Right lobe of liver (tissue), 6 donors: ENCODE measurements at regions not wholly inside any gene's neighbourhood (a gene's known extent, or its start where the extent isn't known, plus 50 kb on each side); places are given as distances from the start of the nearest gene placed in this dataset.

Experiments used
- ATAC-seq, 4 donors: fragments of 200-7000 bp; cut with Tn5 transposase; one replicate each; pipeline ENCODE4 v1.9.1; 2020; ENCODE audit warnings: mild to moderate bottlenecking in 4 of 4, moderate library complexity in 4 of 4
- DNase-seq, 3 donors: peaks; one replicate each; pipeline ENCODE4 v3.0.0-alpha.2; 2020
- H3K27ac ChIP-seq, 3 donors: fragments of 200-600 bp; one replicate each; pipeline ENCODE4 v1.8.0; 2022
- H3K27me3 ChIP-seq, 2 donors: fragments of 200-600 bp; one replicate each; pipeline ENCODE4 v1.8.0; 2022
- H3K36me3 ChIP-seq, 4 donors: fragments of 200-600 bp; sonication (generic) in 1 of 4; one replicate each; pipeline versions ENCODE4 v1.5.1 to v1.8.0; 2017 to 2022; ENCODE audit warnings: control low read depth in 1 of 4
- H3K4me1 ChIP-seq, 4 donors: fragments of 200-600 bp; sonication (generic) in 1 of 4; one replicate each; pipeline versions ENCODE4 v1.5.1 to v1.8.0; 2017 to 2022; ENCODE audit warnings: control low read depth in 1 of 4
- H3K4me3 ChIP-seq, 3 donors: fragments of 200-600 bp; one replicate each; pipeline ENCODE4 v1.8.0; 2022
- H3K9me3 ChIP-seq, 4 donors: fragments of 200-600 bp; sonication (generic) in 1 of 4; one replicate each; pipeline versions ENCODE4 v1.5.1 to v1.8.0; 2017 to 2022; ENCODE audit warnings: control low read depth in 1 of 4
- CTCF ChIP-seq, 4 donors: fragments of 200-600 bp in 3 of 4; fragments of 450-650 bp in 1 of 4; IDR thresholded peaks; one replicate each; pipeline versions ENCODE4 v1.5.1 to v1.8.0; 2016 to 2022; ENCODE audit warnings: antibody characterized with exemption in 4 of 4, mild to moderate bottlenecking in 2 of 4
- POLR2A ChIP-seq: fragments of 450-650 bp; IDR thresholded peaks from one replicate; pipeline ENCODE4 v1.6.1; 2017; ENCODE audit warnings: antibody characterized with exemption, mild to moderate bottlenecking
- WGBS: methylation state at CpG from one replicate; pipeline ENCODE4 v1.1.6; 2018; ENCODE audit warnings: low coverage, low lambda C conversion rate; ENCODE audit not compliant: insufficient coverage; ENCODE audit errors: missing lambda C conversion rate; 5-methylcytosine and 5-hydroxymethylcytosine counted together
- intact Hi-C, 2 donors: fragments of 100-400 bp; cut with DNase I; formaldehyde crosslinking; loops; one replicate each; pipeline versions ENCODE4 v1.11.2 to v1.14.1; 2022
- donor health status: DM: no; HTN: yes; CAD: no.
- donor health status: DM: no; HTN: no; CAD: no.
- donor health status: DM: no; HTN: no; CAD: no.
- donor health status: DM: no; HTN: yes; CAD: no.
- donor health status: DM: no; HTN: yes; CAD: no.

- Histone ChIP-seq H3K27ac (no peak overlapping the region), H3K4me3 (no peak overlapping the region), H3K36me3 (no peaks in the 10 kb centered on the region), H3K4me1 (no peaks in the 10 kb centered on the region), H3K27me3 (no peaks in the 10 kb centered on the region), H3K9me3 (no peaks in the 10 kb centered on the region)
- ATAC-seq = peak in 2 of 4 donors; percentile 48 to 55
- DNase-seq = no peak
- 22% methylated on average over 4 of the region's 4 CpGs for WGBS
- no peak for TF ChIP-seq CTCF (IDR thresholded peaks at IDR 0.05)
- no peak for TF ChIP-seq POLR2A
- intact Hi-C loops = no loop called here
These were observed 196.7 kb downstream of the CYB561 start for GRCh38 chr17:63249256-63250004.

GRCh38 chr17:63250830-63251229 is 195.3 kb downstream of the CYB561 start:
- no peaks in the 10 kb centered on the region for H3K4me1 ChIP-seq
- no peak for DNase-seq
- WGBS = 38% methylated on average over 3 of the region's 3 CpGs
- TF ChIP-seq POLR2A (no peak), CTCF (IDR thresholded peaks at IDR 0.05) (no peak)
- intact Hi-C loops = no loop called here
- no peaks in the 10 kb centered on the region for H3K9me3 ChIP-seq
- no peak overlapping the region for H3K27ac ChIP-seq
- no peaks in the 10 kb centered on the region for H3K36me3 ChIP-seq
- H3K4me3 ChIP-seq = no peak overlapping the region
- no peak for ATAC-seq
- no peaks in the 10 kb centered on the region for H3K27me3 ChIP-seq

- H3K9me3 ChIP-seq = no peaks in the 10 kb centered on the region
- H3K27me3 ChIP-seq = no peaks in the 10 kb centered on the region
- intact Hi-C loops = no loop called here
- H3K27ac ChIP-seq = no peak overlapping the region
- DNase-seq (no peak), ATAC-seq (no peak)
- WGBS = 82% methylated on average over 2 of the region's 3 CpGs
- H3K4me1 ChIP-seq = no peaks in the 10 kb centered on the region
- H3K4me3 ChIP-seq = no peak overlapping the region
- H3K36me3 ChIP-seq = no peaks in the 10 kb centered on the region
- TF ChIP-seq CTCF (IDR thresholded peaks at IDR 0.05) (no peak), POLR2A (no peak)
These were observed 187.3 kb downstream of the CYB561 start for GRCh38 chr17:63258785-63259184.

- TF ChIP-seq CTCF (IDR thresholded peaks at IDR 0.05) (no peak), POLR2A (no peak)
- Histone ChIP-seq H3K4me3 (no peak overlapping the region), H3K9me3 (no peaks in the 10 kb centered on the region), H3K4me1 (no peaks in the 10 kb centered on the region), H3K27ac (no peak overlapping the region), H3K36me3 (no peaks in the 10 kb centered on the region), H3K27me3 (no peaks in the 10 kb centered on the region)
- ATAC-seq (no peak), DNase-seq (no peak)
- WGBS = 62% methylated on average over 5 of the region's 5 CpGs
- intact Hi-C loops = no loop called here
These were observed 183.2 kb downstream of the CYB561 start for GRCh38 chr17:63262751-63263476.
